WERI-Rb-1 (cell line): ENCODE measurements at regions not wholly inside any gene's neighbourhood (a gene's known extent, or its start where the extent isn't known, plus 50 kb on each side); places are given as distances from the start of the nearest gene placed in this dataset.

Source experiments
- DNase-seq: peaks from one replicate; pipeline ENCODE4 v3.0.0-alpha.2; 2020
- H3K27ac ChIP-seq: fragments of 250-450 bp; sonication (Bioruptor Pico); 2 replicates; pipeline ENCODE4 v1.5.1; 2020; ENCODE audit warnings: mild to moderate bottlenecking, moderate library complexity
- H3K27me3 ChIP-seq: fragments of 250-450 bp; sonication (Bioruptor Pico); 2 replicates; pipeline ENCODE4 v1.5.1; 2021; ENCODE audit warnings: mild to moderate bottlenecking, low read depth, moderate library complexity; ENCODE audit not compliant: insufficient read depth, severe bottlenecking
- H3K36me3 ChIP-seq: fragments of 250-450 bp; sonication (Bioruptor Pico); 2 replicates; pipeline ENCODE4 v1.5.1; 2020; ENCODE audit warnings: mild to moderate bottlenecking, moderate library complexity
- H3K4me3 ChIP-seq: 2 replicates; pipeline ENCODE4 v1.5.1; 2011; ENCODE audit warnings: low read depth, mild to moderate bottlenecking, control low read depth, low read length
- H3K9me3 ChIP-seq: fragments of 250-450 bp; sonication (Bioruptor Pico); 2 replicates; pipeline ENCODE4 v1.5.1; 2021; ENCODE audit warnings: mild to moderate bottlenecking, moderate library complexity; ENCODE audit not compliant: severe bottlenecking
- CTCF ChIP-seq: IDR thresholded peaks from 2 replicates; pipeline ENCODE4 v1.5.1; 2011; ENCODE audit warnings: low read depth, mild to moderate bottlenecking, control low read depth, inconsistent platforms, low read length

GRCh38 chr14:73795466-73795865 lies 56.2 kb upstream of the PTGR2 start:
- no peak for DNase-seq
- Histone ChIP-seq H3K27me3 (no peaks in the 10 kb centered on the region), H3K27ac (no peak overlapping the region), H3K4me3 (no peak overlapping the region), H3K9me3 (no peaks in the 10 kb centered on the region), H3K36me3 (no peaks in the 10 kb centered on the region)
- no peak for TF ChIP-seq CTCF

- H3K36me3 ChIP-seq = no peaks in the 10 kb centered on the region
- no peak overlapping the region for H3K4me3 ChIP-seq
- no peak for TF ChIP-seq CTCF
- no peaks in the 10 kb centered on the region for H3K27me3 ChIP-seq
- DNase-seq = no peak
- H3K27ac ChIP-seq = no peak overlapping the region
- H3K9me3 ChIP-seq = no peaks in the 10 kb centered on the region
Measured at GRCh38 chr14:73794146-73794545, 57.5 kb upstream of the PTGR2 start.

DNA sequence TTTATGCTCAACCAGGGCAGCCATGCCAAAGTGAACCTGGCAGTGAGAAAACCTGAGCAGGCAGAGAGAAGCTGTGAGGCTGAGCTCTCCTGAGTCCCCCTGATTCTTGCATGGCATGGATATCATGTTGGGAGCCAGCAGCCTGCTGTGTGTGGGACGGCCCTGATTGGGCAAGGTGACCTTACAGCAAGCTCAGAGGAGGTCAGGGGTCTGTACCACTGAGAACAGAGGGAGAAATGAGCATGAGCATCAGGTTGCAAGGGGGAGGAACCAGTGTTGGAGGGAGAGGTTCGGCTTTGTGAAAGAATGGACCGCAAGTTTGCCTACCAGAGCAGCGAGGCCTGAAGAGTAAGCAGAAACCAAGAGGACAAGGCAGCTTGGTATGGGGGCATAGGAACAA lies 59.1 kb upstream of the PTGR2 start:
- no peak overlapping the region for H3K4me3 ChIP-seq
- no peak overlapping the region for H3K27ac ChIP-seq
- no peaks in the 10 kb centered on the region for H3K36me3 ChIP-seq
- H3K27me3 ChIP-seq = no peaks in the 10 kb centered on the region
- H3K9me3 ChIP-seq = no peaks in the 10 kb centered on the region
- no peak for DNase-seq
- TF ChIP-seq CTCF = no peak

GRCh38 chr14:73789989-73790581 lies 61.5 kb upstream of the PTGR2 start:
- no peak for DNase-seq
- H3K27ac ChIP-seq = no peak overlapping the region
- TF ChIP-seq CTCF = no peak
- H3K36me3 ChIP-seq = no peaks in the 10 kb centered on the region
- no peak overlapping the region for H3K4me3 ChIP-seq
- no peaks in the 10 kb centered on the region for H3K27me3 ChIP-seq
- H3K9me3 ChIP-seq = no peaks in the 10 kb centered on the region

DNA sequence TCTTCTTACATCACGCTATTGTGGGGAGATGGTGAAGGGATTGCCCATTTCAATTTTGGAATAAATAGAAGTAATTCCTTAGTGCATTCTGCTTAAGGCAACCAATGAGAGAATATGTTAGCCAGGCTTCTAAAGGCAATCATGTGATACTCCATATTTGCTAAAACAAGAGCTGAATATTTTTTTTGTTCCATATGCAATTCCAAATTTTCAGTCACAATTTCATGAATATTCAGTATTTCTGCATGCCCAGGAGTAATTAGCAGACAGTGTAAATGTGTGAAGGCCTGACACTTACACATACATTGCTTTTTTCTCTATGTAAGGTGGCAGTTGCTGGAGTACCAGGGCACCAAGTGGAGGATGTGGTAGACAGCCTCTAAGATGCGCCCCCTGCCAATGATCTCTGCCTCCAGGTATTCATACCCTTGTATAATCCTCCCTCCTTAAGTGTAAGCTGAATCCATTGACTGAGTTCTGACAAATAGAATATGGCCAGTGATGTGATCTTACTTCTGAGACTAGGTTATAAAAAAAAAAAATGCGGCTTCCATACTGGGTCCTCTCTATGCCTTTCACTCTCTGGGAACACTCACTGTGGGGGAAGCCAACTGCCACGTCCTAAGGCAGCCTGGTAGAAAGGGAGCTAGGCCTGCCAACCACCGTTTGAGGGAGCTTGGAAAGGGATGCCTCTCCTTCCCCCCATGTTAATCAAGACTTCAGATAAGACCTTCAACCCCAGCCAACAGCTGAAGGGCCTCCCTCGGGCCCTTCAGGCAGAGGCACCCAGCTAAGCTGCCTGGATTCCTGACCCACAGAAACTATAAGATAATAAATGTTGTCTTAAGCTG lies 62.7 kb upstream of the PTGR2 start:
- H3K36me3 ChIP-seq = no peaks in the 10 kb centered on the region
- no peak overlapping the region for H3K27ac ChIP-seq
- no peaks in the 10 kb centered on the region for H3K27me3 ChIP-seq
- no peak for DNase-seq
- no peak for TF ChIP-seq CTCF
- H3K9me3 ChIP-seq = no peaks in the 10 kb centered on the region
- H3K4me3 ChIP-seq = no peak overlapping the region

GRCh38 chr14:73788317-73788598 lies 63.4 kb upstream of the PTGR2 start:
- no peak overlapping the region for H3K4me3 ChIP-seq
- H3K27ac ChIP-seq = no peak overlapping the region
- no peaks in the 10 kb centered on the region for H3K27me3 ChIP-seq
- DNase-seq = no peak
- H3K36me3 ChIP-seq = no peaks in the 10 kb centered on the region
- TF ChIP-seq CTCF = no peak
- no peaks in the 10 kb centered on the region for H3K9me3 ChIP-seq
